Glomerular visceral epithelial cell (primary cell): ENCODE measurements at regions not wholly inside any gene's neighbourhood (a gene's known extent, or its start where the extent isn't known, plus 50 kb on each side); places are given as distances from the start of the nearest gene placed in this dataset.
"Not testable (repeated sequence)": the region's sequence is repeated elsewhere in the genome, so short reads cannot be mapped to it uniquely, and the experiment has no call there.

Experiments
- DNase-seq: peaks from one replicate; pipeline ENCODE4 v3.0.0-alpha.2; 2016; ENCODE audit errors: extremely low spot score

DNA sequence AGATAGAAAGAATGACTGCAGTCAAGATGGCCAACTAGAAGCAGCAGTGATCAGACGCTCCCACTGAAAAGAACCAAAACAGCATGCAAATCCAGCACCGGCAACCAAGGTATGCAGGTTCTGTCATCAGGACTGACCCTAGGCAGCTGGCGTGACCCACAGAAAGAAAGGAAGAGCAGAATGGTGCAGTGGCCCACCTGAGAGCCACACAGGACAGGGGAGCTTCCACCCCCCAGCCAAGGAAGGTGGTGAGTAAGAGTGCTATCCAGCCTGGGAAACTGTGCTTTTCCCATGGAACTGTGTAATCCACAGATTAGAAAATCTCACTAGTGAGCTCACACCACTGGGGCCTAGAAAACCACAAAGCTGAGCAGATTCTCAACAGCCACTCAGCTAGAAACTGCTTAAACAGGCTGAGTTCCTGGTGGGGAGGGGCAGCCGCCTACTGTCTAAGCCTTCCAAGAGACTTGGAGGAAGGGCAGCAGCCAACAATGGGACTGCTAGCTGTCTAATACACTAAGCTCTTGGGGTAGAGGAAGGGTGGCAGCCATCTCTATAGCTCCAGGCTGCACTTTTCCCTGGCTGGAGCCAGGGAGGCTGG is 127.9 kb downstream of the EVA1A start:
- peak; percentile 88 for DNase-seq

- peak; percentile 9 for DNase-seq
These were observed 129.0 kb downstream of the EVA1A start for GRCh38 chr2:75431763-75432162.

- peak; percentile 11 for DNase-seq
These were observed 129.5 kb downstream of the EVA1A start for GRCh38 chr2:75431276-75431675.

DNA sequence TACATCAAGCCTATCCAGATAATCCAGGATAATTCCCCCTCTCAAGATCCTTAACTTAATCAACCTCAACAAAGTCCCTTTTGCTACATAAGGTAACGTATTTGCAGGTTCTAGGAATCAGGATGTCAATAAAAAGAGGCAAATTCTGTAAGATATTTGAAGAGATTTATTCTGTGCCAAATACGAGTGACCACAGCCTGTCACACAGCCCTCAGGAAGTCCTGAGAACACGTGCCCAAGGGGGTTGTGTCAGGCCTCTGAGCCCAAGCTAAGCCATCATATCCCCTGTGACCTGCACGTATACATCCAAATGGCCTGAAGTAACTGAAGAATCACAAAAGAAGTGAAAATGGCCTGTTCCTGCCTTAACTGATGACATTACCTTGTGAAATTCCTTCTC is 130.3 kb downstream of the EVA1A start:
- not testable (repeated sequence) for DNase-seq

DNA sequence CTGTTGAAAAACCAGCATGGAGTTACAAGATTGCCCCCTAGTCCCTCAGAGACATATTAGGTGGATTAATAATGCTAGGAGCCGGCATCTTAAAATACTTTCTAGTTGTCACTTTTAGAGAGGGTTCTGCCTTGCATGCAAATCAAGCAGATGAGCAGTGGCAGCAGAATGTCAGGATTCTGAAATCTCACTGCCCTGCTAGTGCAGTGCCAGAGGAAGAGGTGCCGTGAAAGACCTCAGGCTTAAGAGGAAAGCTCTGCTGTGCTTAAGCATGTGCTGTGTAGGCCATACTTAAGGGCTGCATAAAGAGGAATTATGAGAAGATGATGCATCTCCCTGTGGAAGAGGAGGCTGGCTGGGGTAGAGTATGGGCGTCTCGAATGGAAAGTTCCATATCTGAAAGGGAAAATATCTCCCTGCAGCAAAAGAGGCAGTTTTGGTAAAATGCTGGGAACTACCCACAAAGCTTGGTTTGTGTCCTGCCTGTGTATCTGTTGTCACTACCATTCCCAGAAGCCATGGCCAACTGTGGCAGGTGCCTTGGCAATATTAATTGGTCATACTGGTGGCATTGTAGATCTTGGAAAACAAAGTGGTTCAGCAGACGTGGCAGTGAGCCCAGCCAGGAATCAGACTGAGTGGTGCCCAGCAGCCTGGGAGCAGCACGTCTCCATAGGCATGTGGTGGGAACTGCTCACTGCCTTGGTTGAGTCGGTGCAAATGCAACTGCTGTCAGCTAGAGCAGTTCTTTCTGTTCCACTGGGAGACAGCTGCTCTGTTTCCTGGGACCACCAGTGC is 131.9 kb downstream of the EVA1A start:
- DNase-seq = no peak

DNA sequence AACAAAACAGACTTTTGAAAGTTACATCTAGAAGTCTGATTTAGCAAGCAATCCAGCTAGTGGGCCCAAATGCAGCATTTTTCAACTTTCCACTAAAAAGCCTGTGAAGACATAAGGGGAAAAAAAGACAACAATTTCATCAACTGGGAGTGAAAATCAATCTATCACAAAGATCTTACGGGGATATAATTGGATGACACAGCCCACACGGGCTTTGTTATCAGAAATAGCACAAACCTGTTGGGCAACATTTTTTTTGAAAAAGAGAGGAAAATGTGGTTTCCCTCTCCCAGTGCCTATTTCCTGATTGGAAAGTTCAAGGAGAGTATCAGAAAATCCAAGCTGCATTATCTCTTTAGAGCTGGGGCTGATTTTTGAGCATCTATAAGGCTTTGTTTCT is 132.7 kb downstream of the EVA1A start:
- no peak for DNase-seq

DNA sequence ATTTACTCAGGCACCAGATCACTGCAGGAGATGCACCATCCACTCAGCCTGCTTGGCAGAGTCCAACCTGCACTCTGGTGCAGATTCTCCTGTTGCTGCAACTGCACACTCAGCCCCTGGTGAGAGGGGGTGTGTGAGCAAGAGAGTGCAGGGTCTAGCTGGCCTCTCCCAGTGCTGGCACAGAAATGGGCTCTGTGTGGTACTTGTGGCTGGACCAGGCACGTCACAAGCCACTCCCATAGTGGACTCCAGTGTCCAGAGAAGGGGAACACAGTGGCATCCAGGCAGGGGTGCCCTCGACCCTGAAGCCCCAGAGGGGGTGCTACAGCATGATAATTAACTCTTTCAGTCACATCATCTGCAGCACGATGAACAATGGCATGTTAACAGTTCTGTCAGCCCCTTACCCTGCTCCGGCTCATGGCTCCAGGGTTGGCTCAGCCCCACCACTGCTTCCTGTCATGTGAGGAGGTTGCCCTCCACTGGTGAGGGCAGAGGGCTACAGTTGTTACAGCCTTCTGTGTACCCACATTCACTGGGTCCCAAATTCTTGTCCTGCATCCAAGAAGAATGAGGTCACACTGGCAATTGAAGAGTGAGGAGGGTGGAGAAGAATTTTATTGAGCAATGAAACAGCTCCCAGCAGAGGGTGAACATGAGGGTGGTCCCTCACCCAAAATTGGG is 135.7 kb downstream of the EVA1A start:
- DNase-seq = peak; percentile 9

GRCh38 chr2:75421986-75422385 is 138.8 kb downstream of the EVA1A start:
- no peak for DNase-seq

DNA sequence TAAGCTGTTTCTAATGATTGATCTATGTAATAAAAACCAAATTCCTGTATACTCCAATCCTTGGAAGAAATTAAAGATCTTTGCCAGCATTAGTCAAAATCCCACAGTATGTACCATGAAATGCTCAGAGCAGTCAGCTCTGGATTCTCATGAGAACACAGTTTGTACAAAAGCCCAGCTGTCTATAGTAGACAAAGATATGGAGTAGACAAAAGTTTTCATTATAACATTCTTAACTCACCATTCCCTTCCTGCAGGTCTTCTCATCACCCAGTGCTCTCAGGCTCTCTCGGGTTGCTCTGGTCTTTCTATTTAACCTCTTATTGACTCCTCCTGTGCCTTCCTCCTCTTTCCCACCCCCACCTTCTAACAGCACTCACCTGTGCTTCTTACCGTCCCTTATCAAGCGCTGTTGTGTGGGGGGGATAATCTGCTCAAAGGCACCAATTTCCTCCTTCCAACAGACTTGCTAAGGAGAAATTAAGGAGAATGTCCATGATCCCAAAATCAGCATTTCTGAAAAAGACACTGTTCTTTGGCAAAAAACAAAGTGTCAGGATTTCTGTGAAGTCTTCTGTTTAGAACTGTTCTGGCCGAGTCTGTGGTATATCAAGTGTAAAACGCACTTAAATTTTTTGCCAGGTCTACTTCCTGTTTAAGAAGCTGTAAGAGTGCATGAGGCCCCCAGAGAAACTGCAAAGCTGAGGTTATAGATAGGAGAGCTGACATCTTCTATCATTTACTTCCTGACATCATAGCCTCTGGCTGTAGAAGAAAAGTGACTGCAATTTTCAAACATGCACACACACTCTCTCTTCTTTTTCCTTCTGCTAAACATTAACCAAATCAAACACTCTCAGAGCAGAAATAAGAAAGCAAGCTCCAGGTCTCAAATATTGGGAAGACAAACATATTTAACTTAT is 144.1 kb downstream of the EVA1A start:
- peak; percentile 15 for DNase-seq

- DNase-seq = no peak
These were observed 145.0 kb downstream of the EVA1A start for GRCh38 chr2:75415731-75416130.

DNA sequence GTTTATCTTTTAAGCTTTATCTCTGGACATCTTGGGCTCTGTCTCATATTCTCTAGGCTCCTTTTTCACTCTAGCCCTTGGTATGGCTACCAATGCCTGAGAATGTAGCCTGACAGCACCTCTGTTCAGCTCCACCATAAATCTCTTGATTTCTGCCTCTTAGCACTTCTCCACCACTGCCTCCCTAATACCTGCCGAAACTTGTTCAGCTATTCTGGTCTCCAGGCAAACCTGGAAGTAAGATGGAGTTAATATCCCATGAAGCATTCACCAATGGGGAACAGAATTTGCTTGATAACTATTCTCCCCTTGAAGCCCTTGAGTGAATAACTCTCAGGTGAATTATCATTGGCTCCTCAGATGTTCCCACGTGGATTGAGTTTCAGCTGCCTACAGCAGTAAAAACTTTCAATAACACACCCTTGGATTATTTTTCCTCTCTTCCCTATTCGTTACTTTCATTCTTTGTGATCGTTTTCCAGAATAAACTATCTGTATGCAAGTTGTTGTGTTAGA is 145.6 kb downstream of the EVA1A start:
- DNase-seq = no peak

DNA sequence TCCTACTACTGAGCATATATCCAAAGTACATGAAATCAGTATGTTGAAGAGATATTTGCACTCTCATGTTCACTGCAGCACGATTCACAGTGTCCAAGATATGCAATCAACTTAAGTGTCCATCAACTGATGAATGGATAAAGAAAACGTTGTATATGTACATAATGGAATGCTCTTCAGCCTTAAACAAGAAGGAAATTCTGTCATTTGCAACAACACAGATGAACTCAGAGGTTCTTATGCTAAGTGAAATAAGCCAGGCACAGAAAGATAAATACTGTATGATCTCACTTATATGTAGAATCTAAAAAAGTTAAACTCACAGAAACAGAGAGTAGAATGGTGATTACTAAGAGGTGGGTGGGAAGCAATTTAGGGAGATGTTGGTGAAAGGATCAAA is 149.2 kb downstream of the EVA1A start:
- DNase-seq = no peak

GRCh38 chr2:75410702-75411101 is 150.0 kb downstream of the EVA1A start:
- no peak for DNase-seq

DNA sequence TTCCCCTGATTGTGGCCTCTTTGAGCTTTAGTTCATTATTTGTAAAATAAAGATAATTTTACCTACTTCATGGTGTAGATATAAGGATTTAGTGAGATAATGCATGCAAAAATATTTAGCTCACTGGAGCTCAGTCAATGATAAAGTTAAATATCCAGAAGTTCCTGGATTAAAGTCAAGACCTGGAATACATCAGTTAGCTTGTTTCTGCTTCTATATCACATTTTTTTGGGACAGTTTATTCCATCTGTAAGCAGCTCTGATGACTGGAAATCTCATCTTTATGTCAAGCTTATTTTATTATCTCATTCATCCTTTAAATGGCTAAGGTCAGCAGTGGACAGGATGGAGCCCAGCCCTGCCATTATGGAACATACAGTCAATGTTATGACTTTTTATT is 152.0 kb downstream of the EVA1A start:
- no peak for DNase-seq

DNA sequence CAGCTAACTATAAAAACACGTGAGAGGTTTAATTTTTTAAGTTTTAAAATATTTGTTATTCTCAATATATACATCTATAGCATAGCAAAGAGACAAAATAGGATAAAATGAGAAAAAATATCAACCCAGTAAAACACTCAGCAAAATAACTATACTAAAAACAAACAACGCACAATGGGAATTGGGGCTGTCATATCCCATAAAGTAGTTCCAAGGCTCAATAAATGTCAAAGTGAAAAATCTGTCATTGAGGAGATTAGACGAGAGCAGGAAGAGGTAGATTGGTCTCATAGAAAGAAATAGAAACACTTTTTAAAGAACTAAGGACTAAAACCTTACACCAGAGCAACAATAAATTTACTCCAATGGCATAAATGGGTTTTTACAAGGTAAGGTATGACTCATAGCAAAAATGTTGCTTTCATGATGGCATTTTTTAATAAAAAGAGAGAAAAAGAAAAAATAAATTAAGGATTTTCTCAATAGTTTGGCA is 153.7 kb downstream of the EVA1A start:
- no peak for DNase-seq

DNA sequence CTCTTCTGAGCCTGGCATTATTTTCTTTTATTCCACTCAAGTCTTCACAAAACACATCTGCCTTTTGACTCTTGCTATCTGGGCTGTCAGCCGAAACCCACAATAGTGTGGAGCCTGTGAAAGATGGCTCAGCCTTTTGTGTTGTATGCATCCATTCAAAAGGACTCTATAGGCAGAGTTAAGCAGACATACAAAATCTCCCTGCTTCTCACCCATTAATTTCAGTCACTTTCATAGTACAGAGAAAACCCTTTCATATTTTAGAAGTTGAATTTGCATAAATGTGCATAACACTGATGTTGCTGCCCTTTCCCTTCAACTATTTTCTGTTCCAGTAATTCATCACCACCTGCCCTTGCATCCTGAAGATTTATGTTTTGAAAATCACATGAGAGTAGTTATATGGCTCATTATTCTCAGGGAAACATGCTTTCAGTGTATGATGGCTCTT is 154.6 kb downstream of the EVA1A start:
- DNase-seq = no peak

DNA sequence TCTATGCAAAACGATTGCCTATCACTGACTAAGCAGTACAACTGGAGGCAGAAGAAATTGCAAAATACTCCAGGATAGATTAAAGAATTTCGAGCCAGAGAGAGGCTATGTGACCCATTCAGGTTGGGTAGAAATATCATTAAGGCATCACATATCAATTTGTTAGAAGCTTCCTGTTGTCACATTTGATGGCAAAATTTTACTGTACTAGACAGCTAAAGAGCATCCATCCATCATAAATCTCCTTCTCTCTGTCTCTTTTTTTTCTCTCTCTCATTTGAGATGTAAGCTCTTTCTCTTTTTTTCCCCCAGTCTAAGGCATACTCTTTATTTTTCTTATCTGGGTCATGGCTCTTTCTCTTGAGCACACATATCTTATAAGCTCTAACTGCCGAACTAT is 155.7 kb downstream of the EVA1A start:
- DNase-seq = no peak

DNA sequence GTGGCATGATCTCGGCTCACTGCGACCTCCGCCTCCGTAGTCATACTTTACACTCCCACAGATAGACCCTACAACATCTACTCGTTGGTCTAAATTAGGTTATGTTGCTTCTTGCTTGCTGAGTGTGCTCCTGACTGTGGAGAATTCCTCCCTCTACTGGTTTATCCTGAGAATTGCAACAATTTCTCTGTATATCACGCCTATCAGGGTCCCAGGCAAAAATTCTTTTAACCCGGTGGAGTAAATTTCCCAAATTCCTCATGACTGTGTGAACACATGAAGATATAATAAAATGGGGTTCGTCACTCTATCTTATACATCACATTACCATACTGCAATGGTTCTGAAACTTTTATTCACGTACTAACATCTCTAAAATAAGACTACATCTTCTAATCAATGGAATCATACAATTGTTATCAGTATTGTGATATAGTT is 156.7 kb downstream of the EVA1A start:
- peak; percentile 56 for DNase-seq

GRCh38 chr2:75396314-75396713 is 164.4 kb downstream of the EVA1A start:
- DNase-seq = no peak

DNA sequence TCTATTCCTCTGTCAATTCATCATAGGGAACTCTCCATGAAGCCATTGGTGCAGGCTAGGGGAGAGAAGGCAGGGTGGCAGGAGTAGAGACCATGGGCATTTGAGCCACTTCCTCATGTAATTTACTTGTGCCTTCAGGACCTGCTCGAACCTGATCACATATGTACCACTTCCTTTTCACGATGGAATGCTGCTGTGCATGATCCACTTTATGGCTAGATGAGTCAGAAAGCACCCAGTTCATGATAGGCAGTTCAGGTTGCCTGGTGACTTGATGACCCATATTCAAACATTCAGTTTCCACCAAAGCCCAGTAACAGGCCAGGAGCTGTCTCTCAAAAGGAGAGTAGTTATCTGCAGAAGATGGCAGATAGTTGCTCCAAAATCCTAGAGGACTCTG is 166.0 kb downstream of the EVA1A start:
- DNase-seq = not testable (repeated sequence)

DNA sequence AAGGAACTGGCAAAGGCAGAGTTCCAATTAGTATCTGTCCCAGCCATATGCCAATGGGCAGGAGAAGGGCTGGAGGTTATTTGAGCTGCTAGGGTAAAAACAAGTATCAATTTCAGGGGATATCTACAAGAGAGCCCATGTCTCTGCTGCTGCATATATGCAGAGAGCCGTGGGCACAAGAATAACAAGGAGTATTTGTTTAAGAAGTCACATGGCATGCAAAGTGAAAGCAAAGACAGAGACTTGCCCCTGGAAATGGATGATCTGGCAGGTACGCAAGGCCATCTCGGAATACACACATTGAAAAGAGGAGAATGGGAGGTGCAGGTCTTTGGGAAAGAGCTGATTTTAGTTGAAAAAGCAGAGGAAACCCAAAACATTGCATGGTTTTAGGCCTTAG is 170.6 kb downstream of the EVA1A start:
- no peak for DNase-seq
